ENCODE measurements at regions not wholly inside any gene's neighbourhood (a gene's known extent, or its start where the extent isn't known, plus 50 kb on each side); places are given as distances from the start of the nearest gene placed in this dataset.

DNA sequence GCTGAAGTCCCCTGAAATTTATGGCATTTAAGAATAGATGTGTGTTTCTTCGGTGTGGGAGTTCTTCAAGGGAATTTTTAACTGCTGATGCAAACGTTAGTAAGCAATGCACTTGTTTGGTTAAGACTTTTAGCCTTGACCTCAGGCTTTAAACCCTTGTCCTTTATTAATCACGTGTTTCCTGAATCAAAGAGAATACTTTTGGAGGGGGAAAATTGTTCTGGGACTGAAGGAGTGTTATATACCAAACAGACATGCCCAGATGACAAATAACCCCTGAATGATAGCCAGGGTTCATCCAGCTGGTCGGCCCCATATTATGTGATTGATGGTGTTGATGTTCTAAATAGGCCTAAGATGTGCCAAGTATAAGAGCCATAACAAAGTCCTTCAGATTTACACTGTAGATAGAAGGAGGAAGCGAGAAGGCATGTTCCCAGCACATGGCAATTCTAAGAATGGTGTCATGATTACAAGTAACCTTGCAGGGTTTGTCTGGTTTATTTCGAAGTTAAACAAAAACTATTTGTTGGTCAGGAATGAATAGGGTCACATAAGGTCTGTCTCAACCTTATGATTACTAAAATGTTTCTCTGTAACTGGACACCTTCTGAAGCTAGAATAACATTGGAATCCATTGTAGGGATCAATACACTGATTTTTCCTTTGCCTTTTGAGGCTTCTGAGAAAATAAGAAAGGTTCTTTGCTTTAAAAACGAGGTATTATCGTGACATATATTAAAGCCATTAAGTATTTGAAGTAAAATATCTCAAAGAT, 124.2 kb upstream of the SEM1 start:
- Mint-ChIP-seq H3K27ac (no peak overlapping the region), H3K4me3 (no peak overlapping the region), H3K27me3 (peaks cover 9 to 16% of the 10 kb centered on the region in 2 donors), H3K36me3 (no peaks in the 10 kb centered on the region), H3K4me1 (peaks cover 29 to 36% (median 31%) of the 10 kb centered on the region in 3 donors), H3K9me3 (no peaks in the 10 kb centered on the region)
- ChIA-PET CTCF (no interaction called here), POLR2A (no interaction called here)
- DNase-seq (no peak), ATAC-seq (replicated peaks in 1 of 4) (no peak)
- no CpG with 5 or more reads among the region's 8 CpGs for whole genome bisulfite sequencing (ENCODE audit: insufficient coverage)
- Histone ChIP-seq H3K27ac (ENCODE audit: low read length) (no peak overlapping the region), H3K4me3 (ENCODE audit: control insufficient read depth in 1 of 2, extremely low read depth in 1 of 2, low read length in 1 of 2) (no peak overlapping the region), H3K27me3 (replicated peaks in 1 of 2; ENCODE audit: control insufficient read depth in 2 of 2, extremely low read depth in 1 of 2, insufficient read depth in 2 of 2, low read length in 1 of 2) (no peaks in the 10 kb centered on the region), H3K4me1 (ENCODE audit: control insufficient read depth in 1 of 2, extremely low read depth in 1 of 2, insufficient read depth in 2 of 2, low read length in 2 of 2) (peaks cover 14 to 27% of the 10 kb centered on the region in 2 experiments), H3K9me3 (no peaks in the 10 kb centered on the region), H3K36me3 (ENCODE audit: control insufficient read depth in 2 of 2, extremely low read depth in 1 of 2, insufficient read depth in 1 of 2, low read length in 1 of 2) (no peaks in the 10 kb centered on the region)

DNA sequence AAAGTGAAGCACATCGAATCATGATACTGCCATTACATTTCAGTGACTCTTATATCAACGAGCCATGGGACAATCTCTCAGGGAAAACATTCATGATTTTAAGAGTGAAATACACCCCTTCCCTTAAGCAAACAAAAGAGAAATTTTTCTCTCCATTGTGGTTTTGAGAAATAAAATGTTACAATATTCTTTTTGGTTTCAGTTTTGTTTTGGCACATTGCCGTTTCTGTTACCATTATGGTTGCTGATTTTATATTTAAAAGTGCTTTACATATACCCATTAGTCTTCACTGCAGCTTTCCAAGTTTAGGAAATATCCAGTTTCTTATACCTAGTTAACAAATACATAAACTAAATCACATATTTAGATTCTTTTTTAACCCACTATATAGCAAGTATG, 126.8 kb upstream of the SEM1 start:
- peaks cover 0 to 2% of the 10 kb centered on the region in 2 experiments for H3K27me3 ChIP-seq (replicated peaks in 1 of 2; ENCODE audit: control insufficient read depth in 2 of 2, extremely low read depth in 1 of 2, insufficient read depth in 2 of 2, low read length in 1 of 2)
- POLR2A ChIA-PET, result no interaction called here
- no peaks in the 10 kb centered on the region for H3K9me3 ChIP-seq
- H3K27ac Mint-ChIP-seq, result no peak overlapping the region
- ATAC-seq (replicated peaks in 1 of 4) (no peak), DNase-seq (peak in 1 of 35 experiments; percentile 6)
- H3K4me3 Mint-ChIP-seq, result peak overlapping the region; percentile 34 to 66 (median 34)
- peak overlapping the region; percentile 2 to 54 for H3K4me3 ChIP-seq (ENCODE audit: control insufficient read depth in 1 of 2, extremely low read depth in 1 of 2, low read length in 1 of 2)
- no peaks in the 10 kb centered on the region for H3K9me3 Mint-ChIP-seq
- H3K4me1 Mint-ChIP-seq, result peaks cover 38 to 50% (median 39%) of the 10 kb centered on the region in 3 donors
- H3K36me3 ChIP-seq (ENCODE audit: control insufficient read depth in 2 of 2, extremely low read depth in 1 of 2, insufficient read depth in 1 of 2, low read length in 1 of 2), result no peaks in the 10 kb centered on the region
- CTCF ChIA-PET, result no interaction called here
- peaks cover 14 to 18% of the 10 kb centered on the region in 2 donors for H3K27me3 Mint-ChIP-seq
- no peak overlapping the region for H3K27ac ChIP-seq (ENCODE audit: low read length)
- WGBS (ENCODE audit: insufficient coverage), result no CpG with 5 or more reads among the region's 3 CpGs
- no peaks in the 10 kb centered on the region for H3K36me3 Mint-ChIP-seq
- H3K4me1 ChIP-seq (ENCODE audit: control insufficient read depth in 1 of 2, extremely low read depth in 1 of 2, insufficient read depth in 2 of 2, low read length in 2 of 2), result peaks cover 14 to 30% of the 10 kb centered on the region in 2 experiments

DNA sequence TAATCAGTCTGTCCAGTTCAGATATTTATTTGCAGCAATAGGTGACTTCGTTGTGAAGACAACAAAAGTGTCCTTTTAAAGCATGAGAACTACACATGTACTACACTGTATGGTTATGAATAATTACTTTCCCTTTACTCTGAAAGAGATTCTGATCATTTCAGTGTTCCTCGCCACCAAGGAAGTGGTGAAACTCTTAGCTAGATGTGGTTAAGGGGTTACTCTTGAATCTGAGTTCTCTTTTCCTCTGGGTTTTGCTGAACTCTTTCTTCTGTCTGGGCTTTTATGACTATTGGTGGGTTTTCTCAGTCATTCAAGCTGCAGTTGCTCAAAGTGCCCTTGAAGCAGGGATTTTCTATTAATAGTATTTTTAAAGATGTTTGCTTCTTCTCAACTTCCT, 127.9 kb upstream of the SEM1 start:
- DNase-seq (peak in 16 of 35 experiments; percentile 0 to 64 (median 10)), ATAC-seq (replicated peaks in 1 of 4) (peak; percentile 88 to 97 (median 93))
- Mint-ChIP-seq H3K27me3 (peaks cover 21 to 22% of the 10 kb centered on the region in 2 donors), H3K9me3 (no peaks in the 10 kb centered on the region), H3K36me3 (no peaks in the 10 kb centered on the region), H3K4me3 (peak overlapping the region; percentile 10 to 66 (median 66)), H3K4me1 (peaks cover 38 to 50% (median 39%) of the 10 kb centered on the region in 3 donors), H3K27ac (no peak overlapping the region)
- Histone ChIP-seq H3K4me3 (ENCODE audit: control insufficient read depth in 1 of 2, extremely low read depth in 1 of 2, low read length in 1 of 2) (peak overlapping the region in 1 of 2 donors; percentile 54), H3K27me3 (replicated peaks in 1 of 2; ENCODE audit: control insufficient read depth in 2 of 2, extremely low read depth in 1 of 2, insufficient read depth in 2 of 2, low read length in 1 of 2) (peaks cover 2% of the 10 kb centered on the region in 2 experiments), H3K27ac (ENCODE audit: low read length) (no peak overlapping the region), H3K4me1 (ENCODE audit: control insufficient read depth in 1 of 2, extremely low read depth in 1 of 2, insufficient read depth in 2 of 2, low read length in 2 of 2) (peaks cover 14 to 30% of the 10 kb centered on the region in 2 experiments), H3K36me3 (ENCODE audit: control insufficient read depth in 2 of 2, extremely low read depth in 1 of 2, insufficient read depth in 1 of 2, low read length in 1 of 2) (no peaks in the 10 kb centered on the region), H3K9me3 (peaks cover 2% of the 10 kb centered on the region)
- ChIA-PET POLR2A (no interaction called here), CTCF (no interaction called here)
- no CpG with 5 or more reads among the region's 2 CpGs for WGBS (ENCODE audit: insufficient coverage)

DNA sequence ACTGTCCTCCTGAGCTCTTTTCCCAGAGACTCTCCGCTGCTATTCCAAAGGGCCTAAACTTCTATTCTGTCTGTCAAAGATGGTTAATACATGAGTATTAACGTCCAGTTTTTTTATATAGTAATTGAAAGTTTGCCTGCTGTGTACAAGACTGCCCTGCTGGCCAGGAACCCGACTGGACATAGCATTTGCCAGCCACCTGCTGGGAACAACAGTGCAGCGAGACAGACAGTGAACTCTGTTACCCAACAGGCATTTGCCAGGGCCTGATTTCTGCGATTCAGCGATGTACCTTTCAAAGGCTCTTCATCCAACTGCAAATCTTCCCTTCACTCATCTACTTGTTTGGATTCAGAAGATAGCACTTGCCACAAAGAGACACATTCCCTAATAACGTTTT, 128.8 kb upstream of the SEM1 start:
- no peaks in the 10 kb centered on the region for H3K36me3 ChIP-seq (ENCODE audit: control insufficient read depth in 2 of 2, extremely low read depth in 1 of 2, insufficient read depth in 1 of 2, low read length in 1 of 2)
- peaks cover 29 to 31% of the 10 kb centered on the region in 2 donors for H3K27me3 Mint-ChIP-seq
- H3K4me1 ChIP-seq (ENCODE audit: control insufficient read depth in 1 of 2, extremely low read depth in 1 of 2, insufficient read depth in 2 of 2, low read length in 2 of 2), result peaks cover 14 to 30% of the 10 kb centered on the region in 2 experiments
- no peaks in the 10 kb centered on the region for H3K36me3 Mint-ChIP-seq
- POLR2A ChIA-PET, result no interaction called here
- 72% methylated on average over 7 of the region's 7 CpGs for WGBS (ENCODE audit: insufficient coverage)
- no peak overlapping the region for H3K27ac Mint-ChIP-seq
- H3K4me1 Mint-ChIP-seq, result peaks cover 38 to 50% (median 39%) of the 10 kb centered on the region in 3 donors
- peak overlapping the region in 1 of 3 donors; percentile 66 for H3K4me3 Mint-ChIP-seq
- peaks cover 2% of the 10 kb centered on the region for H3K9me3 ChIP-seq
- ATAC-seq (replicated peaks in 1 of 4) (no peak), DNase-seq (no peak)
- CTCF ChIA-PET, result no interaction called here
- peaks cover 2% of the 10 kb centered on the region in 2 experiments for H3K27me3 ChIP-seq (replicated peaks in 1 of 2; ENCODE audit: control insufficient read depth in 2 of 2, extremely low read depth in 1 of 2, insufficient read depth in 2 of 2, low read length in 1 of 2)
- H3K9me3 Mint-ChIP-seq, result no peaks in the 10 kb centered on the region
- no peak overlapping the region for H3K27ac ChIP-seq (ENCODE audit: low read length)
- H3K4me3 ChIP-seq (ENCODE audit: control insufficient read depth in 1 of 2, extremely low read depth in 1 of 2, low read length in 1 of 2), result no peak overlapping the region

DNA sequence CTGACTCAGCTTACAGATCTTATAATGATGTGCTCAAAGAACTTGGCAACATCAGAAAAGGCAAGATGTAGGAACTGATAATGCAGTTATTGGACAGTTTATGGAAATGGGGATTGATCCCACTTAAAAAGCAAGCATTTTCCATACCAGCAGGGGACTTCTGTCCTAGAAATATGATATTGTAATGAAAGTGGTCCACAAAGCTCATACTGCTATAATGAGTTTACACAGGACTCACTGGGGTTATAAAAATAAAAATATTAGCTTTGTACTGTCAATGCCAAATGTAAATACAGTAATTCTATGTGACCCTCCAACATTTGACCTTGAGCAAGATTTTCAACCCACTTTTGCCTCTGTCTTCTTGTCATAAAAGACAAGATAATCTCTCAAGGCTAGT, 145.5 kb upstream of the SEM1 start:
- no peaks in the 10 kb centered on the region for H3K36me3 ChIP-seq (ENCODE audit: control insufficient read depth in 2 of 2, extremely low read depth in 1 of 2, insufficient read depth in 1 of 2, low read length in 1 of 2)
- POLR2A ChIA-PET, result no interaction called here
- no peak overlapping the region for H3K27ac ChIP-seq (ENCODE audit: low read length)
- H3K9me3 ChIP-seq, result no peaks in the 10 kb centered on the region
- H3K4me1 ChIP-seq (ENCODE audit: control insufficient read depth in 1 of 2, extremely low read depth in 1 of 2, insufficient read depth in 2 of 2, low read length in 2 of 2), result no peaks in the 10 kb centered on the region
- peaks cover 0 to 5% of the 10 kb centered on the region in 2 experiments for H3K27me3 ChIP-seq (replicated peaks in 1 of 2; ENCODE audit: control insufficient read depth in 2 of 2, extremely low read depth in 1 of 2, insufficient read depth in 2 of 2, low read length in 1 of 2)
- Mint-ChIP-seq H3K27ac (no peak overlapping the region), H3K36me3 (no peaks in the 10 kb centered on the region), H3K9me3 (no peaks in the 10 kb centered on the region), H3K4me1 (no peaks in the 10 kb centered on the region), H3K4me3 (no peak overlapping the region), H3K27me3 (peaks cover 3 to 17% of the 10 kb centered on the region in 2 donors)
- ATAC-seq (replicated peaks in 1 of 4) (no peak), DNase-seq (no peak)
- CTCF ChIA-PET, result no interaction called here
- no peak overlapping the region for H3K4me3 ChIP-seq (ENCODE audit: control insufficient read depth in 1 of 2, extremely low read depth in 1 of 2, low read length in 1 of 2)

DNA sequence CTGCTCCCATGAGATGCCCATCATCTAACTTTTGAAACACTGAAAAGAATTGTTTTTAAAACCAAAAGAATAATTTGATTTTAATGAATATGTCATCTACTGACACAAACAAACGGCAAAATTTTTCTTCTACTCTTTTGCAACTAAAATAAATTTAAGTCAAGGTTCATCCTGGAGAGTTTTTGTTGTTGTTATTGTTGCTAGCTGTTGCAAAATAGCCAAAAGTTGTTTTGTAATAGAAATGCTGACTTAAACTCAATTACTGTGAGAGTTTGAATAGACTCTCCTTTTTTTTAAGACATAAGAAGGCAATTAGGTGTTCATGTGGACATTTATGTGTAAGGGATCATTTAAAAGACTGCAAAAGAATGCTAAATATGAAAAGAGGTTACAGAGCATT, 146.0 kb upstream of the SEM1 start:
- Mint-ChIP-seq H3K4me3 (no peak overlapping the region), H3K27ac (no peak overlapping the region), H3K27me3 (peaks cover 4 to 23% of the 10 kb centered on the region in 2 donors), H3K9me3 (peaks cover 0 to 5% (median 0%) of the 10 kb centered on the region in 3 donors), H3K4me1 (no peaks in the 10 kb centered on the region), H3K36me3 (no peaks in the 10 kb centered on the region)
- no peak for DNase-seq
- Histone ChIP-seq H3K4me3 (ENCODE audit: control insufficient read depth in 1 of 2, extremely low read depth in 1 of 2, low read length in 1 of 2) (no peak overlapping the region), H3K27ac (ENCODE audit: low read length) (no peak overlapping the region), H3K36me3 (ENCODE audit: control insufficient read depth in 2 of 2, extremely low read depth in 1 of 2, insufficient read depth in 1 of 2, low read length in 1 of 2) (no peaks in the 10 kb centered on the region), H3K4me1 (ENCODE audit: control insufficient read depth in 1 of 2, extremely low read depth in 1 of 2, insufficient read depth in 2 of 2, low read length in 2 of 2) (no peaks in the 10 kb centered on the region), H3K9me3 (no peaks in the 10 kb centered on the region), H3K27me3 (replicated peaks in 1 of 2; ENCODE audit: control insufficient read depth in 2 of 2, extremely low read depth in 1 of 2, insufficient read depth in 2 of 2, low read length in 1 of 2) (peaks cover 0 to 5% of the 10 kb centered on the region in 2 experiments)
- no peak for ATAC-seq (replicated peaks in 1 of 4)
- CTCF ChIA-PET, result no interaction called here
- WGBS (ENCODE audit: insufficient coverage), result no CpG with 5 or more reads among the region's 1 CpG
- POLR2A ChIA-PET, result no interaction called here

Measured in T-cell (primary cell).